IMR-90 (cell line): ENCODE measurements at regions not wholly inside any gene's neighbourhood (a gene's known extent, or its start where the extent isn't known, plus 50 kb on each side); places are given as distances from the start of the nearest gene placed in this dataset.
A peak's percentile ranks its signal among the peaks of the same experiment; 100 is the strongest.

Source experiments
- ATAC-seq: fragments of 200-7000 bp; cut with Tn5 transposase; 2 replicates; pipeline ENCODE4 v1.9.1; 2020; ENCODE audit warnings: low read depth, mild to moderate bottlenecking, moderate library complexity
- BruUV-seq: library from RNA; stranded (reverse); fragments of 400-500 nt; replicated peaks from 2 replicates; lab custom pipeline; 2021; lab: Mats Ljungman, UMichigan
- CTCF ChIA-PET: fragments of 300-600 bp; formaldehyde crosslinking; extraction: SDS; loops from one replicate; lab custom pipeline; 2021; ENCODE audit warnings: antibody characterized with exemption; lab: Yijun Ruan, JAX
- POLR2A ChIA-PET: fragments of 300-600 bp; sonication (Branson Sonifier 250); formaldehyde crosslinking; loops from one replicate; lab custom pipeline; 2022; ENCODE audit warnings: antibody characterized with exemption; ENCODE audit not compliant: unreplicated experiment; lab: Charles Lee
- DNase-seq: peaks from one replicate; pipeline ENCODE4 v3.0.0; 2013
- H2AFZ ChIP-seq: replicated peaks from 2 replicates; pipeline ENCODE3; 2013; ENCODE audit warnings: low read length, mild to moderate bottlenecking; ENCODE audit not compliant: poor library complexity
- H2AK5ac ChIP-seq: 2 replicates; pipeline ENCODE4 v1.6.1; 2013; ENCODE audit warnings: low read depth, low read length, inconsistent platforms
- H2AK9ac ChIP-seq: replicated peaks from 2 replicates; pipeline ENCODE3; 2013; ENCODE audit warnings: mild to moderate bottlenecking, low read depth, low read length, moderate library complexity; ENCODE audit not compliant: poor library complexity
- H2BK120ac ChIP-seq: 2 replicates; pipeline ENCODE4 v1.6.1; 2013; ENCODE audit warnings: low read depth, low read length, inconsistent platforms
- H2BK15ac ChIP-seq: 3 replicates; pipeline ENCODE4 v1.6.1; 2013; ENCODE audit warnings: low read depth, low read length, inconsistent platforms
- H2BK20ac ChIP-seq: 2 replicates; pipeline ENCODE4 v1.6.1; 2013; ENCODE audit warnings: low read depth, mild to moderate bottlenecking, inconsistent platforms, low read length, moderate library complexity
- H2BK5ac ChIP-seq: 2 replicates; pipeline ENCODE4 v1.6.1; 2013; ENCODE audit warnings: mild to moderate bottlenecking, low read depth, low read length, inconsistent platforms; ENCODE audit not compliant: poor library complexity, severe bottlenecking
- H3K14ac ChIP-seq: replicated peaks from 2 replicates; pipeline ENCODE4 v1.6.1; 2013; ENCODE audit warnings: low read depth, low read length, inconsistent platforms
- H3K18ac ChIP-seq: 2 replicates; pipeline ENCODE4 v1.6.1; 2013; ENCODE audit warnings: low read depth, low read length, control low read depth
- H3K23ac ChIP-seq: 2 replicates; pipeline ENCODE4 v1.6.1; 2013; ENCODE audit warnings: low read depth, low read length, inconsistent platforms
- H3K27ac ChIP-seq: 2 replicates; pipeline ENCODE4 v1.5.1; 2013; ENCODE audit warnings: mild to moderate bottlenecking, control low read depth, low read length; ENCODE audit not compliant: insufficient read depth
- H3K27me3 ChIP-seq: 2 replicates; pipeline ENCODE4 v1.6.1; 2013; ENCODE audit warnings: low read length; ENCODE audit not compliant: control insufficient read depth, insufficient read depth
- H3K36me3 ChIP-seq: 2 replicates; pipeline ENCODE4 v1.6.1; 2013; ENCODE audit warnings: low read length, mixed read lengths; ENCODE audit not compliant: control insufficient read depth, insufficient read depth
- H3K4ac ChIP-seq: 2 replicates; pipeline ENCODE4 v1.6.1; 2013; ENCODE audit warnings: low read depth, low read length, inconsistent platforms
- H3K4me1 ChIP-seq: 2 replicates; pipeline ENCODE4 v1.6.1; 2013; ENCODE audit warnings: low read length, mixed read lengths; ENCODE audit not compliant: control insufficient read depth, insufficient read depth
- H3K4me2 ChIP-seq: 2 replicates; pipeline ENCODE4 v1.6.1; 2013; ENCODE audit warnings: low read depth, mild to moderate bottlenecking, control low read depth, low read length, moderate library complexity
- H3K4me3 ChIP-seq: 2 replicates; pipeline ENCODE4 v1.5.1; 2013; ENCODE audit warnings: low read depth, mild to moderate bottlenecking, control low read depth, low read length, moderate library complexity; ENCODE audit not compliant: insufficient read depth
- H3K56ac ChIP-seq: 2 replicates; pipeline ENCODE4 v1.6.1; 2013; ENCODE audit warnings: low read length, inconsistent platforms; ENCODE audit not compliant: insufficient read depth; ENCODE audit errors: extremely low read depth
- H3K79me1 ChIP-seq, 2 experiments: 2 replicates each; pipeline ENCODE4 v1.6.1; 2013; ENCODE audit warnings: low read length in 2 of 2, inconsistent platforms in 1 of 2, low read depth in 1 of 2
- H3K9ac ChIP-seq: 2 replicates; pipeline ENCODE4 v1.6.1; 2013; ENCODE audit warnings: low read depth, low read length, control low read depth
- H3K9me1 ChIP-seq: 2 replicates; pipeline ENCODE4 v1.6.1; 2013; ENCODE audit warnings: low read length, inconsistent platforms; ENCODE audit not compliant: insufficient read depth
- H3K9me3 ChIP-seq: 2 replicates; pipeline ENCODE4 v1.6.1; 2013; ENCODE audit warnings: low read length; ENCODE audit not compliant: control insufficient read depth, insufficient read depth
- H4K20me1 ChIP-seq: 2 replicates; pipeline ENCODE4 v1.6.1; 2013; ENCODE audit warnings: low read length, inconsistent platforms; ENCODE audit not compliant: insufficient read depth
- H4K5ac ChIP-seq: 2 replicates; pipeline ENCODE4 v1.6.1; 2013; ENCODE audit warnings: mild to moderate bottlenecking, low read depth, low read length, control low read depth
- H4K8ac ChIP-seq, 2 experiments: 2 replicates each; pipeline ENCODE4 v1.6.1; 2013; ENCODE audit warnings: low read depth in 2 of 2, low read length in 2 of 2, control low read depth in 1 of 2, inconsistent platforms in 1 of 2
- H4K91ac ChIP-seq: 2 replicates; pipeline ENCODE4 v1.6.1; 2013; ENCODE audit warnings: low read depth, low read length, inconsistent platforms; ENCODE audit not compliant: insufficient read depth
- CEBPB ChIP-seq: IDR thresholded peaks from 2 replicates; pipeline ENCODE4 v1.6.1; 2012; ENCODE audit warnings: low read depth, low read length, improper control_type of control experiment
- CHD1 ChIP-seq: IDR thresholded peaks from 2 replicates; pipeline ENCODE4 v1.6.1; 2012; ENCODE audit warnings: low read depth, low read length, improper control_type of control experiment
- MAFK ChIP-seq: IDR thresholded peaks from 2 replicates; pipeline ENCODE4 v1.6.1; 2012; ENCODE audit warnings: low read depth, low read length, improper control_type of control experiment
- MAZ ChIP-seq: IDR thresholded peaks from 2 replicates; pipeline ENCODE4 v1.6.1; 2012; ENCODE audit warnings: low read depth, mild to moderate bottlenecking, low read length, improper control_type of control experiment, moderate library complexity, borderline replicate concordance
- WGBS, 2 experiments: methylation state at CpG; one replicate each; pipeline versions ENCODE4 v1.1.5 to v1.1.7; 2013; ENCODE audit warnings: missing lambda C conversion rate in 2 of 2; ENCODE audit not compliant: insufficient read length in 1 of 2; ENCODE audit errors: extremely low coverage in 2 of 2; 5-methylcytosine and 5-hydroxymethylcytosine counted together
- dilution Hi-C: fragments of 300-500 bp; cut with HindIII; formaldehyde crosslinking; loops from one replicate; pipeline ENCODE4 v1.14.3; 2018; ENCODE audit warnings: low sequenced_read_pairs; ENCODE audit not compliant: unreplicated experiment
- in situ Hi-C: fragments of 300-500 bp; cut with MboI; formaldehyde crosslinking; loops from 3 replicates; pipeline ENCODE4 v1.14.3; 2019; ENCODE audit warnings: low sequenced_read_pairs, inconsistent platforms, mixed read lengths
- intact Hi-C: fragments of 100-400 bp; cut with micrococcal nuclease; formaldehyde crosslinking; loops from 2 replicates; pipeline ENCODE4 v1.10.0; 2022
- TF ChIP-seq, protein P1 (sequence below): conservative IDR thresholded peaks from 2 replicates; pipeline ENCODE4 v1.5.1; 2012; ENCODE audit warnings: mild to moderate bottlenecking, low read depth, low read length, improper control_type of control experiment

DNA sequence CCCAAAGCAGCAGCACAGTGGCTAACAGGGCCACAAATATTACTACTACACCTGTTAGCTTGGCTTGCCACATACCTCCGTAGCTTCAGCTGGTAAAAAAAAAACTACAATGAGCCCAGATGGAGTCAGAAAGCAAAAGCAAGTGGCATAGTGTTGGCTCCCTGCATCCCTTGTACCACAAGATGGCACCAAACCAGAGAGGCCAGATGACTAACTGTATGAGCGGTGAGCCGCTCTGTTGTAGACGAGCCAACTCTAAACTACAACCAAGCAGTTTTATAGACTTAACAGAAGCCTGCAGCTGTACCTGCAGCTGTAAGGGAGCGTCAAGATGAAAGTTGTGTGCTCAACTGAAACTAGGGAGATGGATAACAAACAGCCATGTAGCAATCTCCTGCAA is 84.5 kb upstream of the MCHR2 start:
- ChIA-PET CTCF (interaction anchor here (0.8 kb wide), 1 partner anchor 9 kb away, joined by 3 read pairs; no protein-coding TSS in a partner anchor), POLR2A (no interaction called here)
- Histone ChIP-seq H3K9me1 (no peaks in the 10 kb centered on the region), H3K14ac (no peak overlapping the region), H3K4me3 (no peak overlapping the region), H3K23ac (no peak overlapping the region), H2BK5ac (no peak overlapping the region), H3K27me3 (peaks cover 8% of the 10 kb centered on the region), H3K4ac (no peak overlapping the region), H3K79me1 (no peaks in the 10 kb centered on the region), H3K4me2 (no peak overlapping the region), H2BK15ac (no peak overlapping the region), H3K36me3 (no peaks in the 10 kb centered on the region), H3K27ac (no peak overlapping the region), H3K18ac (no peak overlapping the region), H4K8ac (no peak overlapping the region), H2BK20ac (no peak overlapping the region), H3K9me3 (no peaks in the 10 kb centered on the region), H2BK120ac (no peak overlapping the region), H4K5ac (no peak overlapping the region), H4K20me1 (no peaks in the 10 kb centered on the region), H4K91ac (no peak overlapping the region), H3K4me1 (no peaks in the 10 kb centered on the region), H2AFZ (no peak overlapping the region), H3K56ac (no peak overlapping the region), H3K9ac (no peak overlapping the region), H2AK5ac (no peak overlapping the region), H2AK9ac (no peak overlapping the region)
- 33% methylated on average over 1 of the region's 5 CpGs; no CpG with 5 or more reads in 1 of the 2 experiments for WGBS, 2 experiments
- ATAC-seq: peak; percentile 35; the same call in 1 of the 2 replicates
- no peak for TF ChIP-seq MAZ
- TF ChIP-seq CEBPB: no peak
- no peak for TF ChIP-seq CHD1
- TF ChIP-seq MAFK: no peak
- TF ChIP-seq, protein P1, sequence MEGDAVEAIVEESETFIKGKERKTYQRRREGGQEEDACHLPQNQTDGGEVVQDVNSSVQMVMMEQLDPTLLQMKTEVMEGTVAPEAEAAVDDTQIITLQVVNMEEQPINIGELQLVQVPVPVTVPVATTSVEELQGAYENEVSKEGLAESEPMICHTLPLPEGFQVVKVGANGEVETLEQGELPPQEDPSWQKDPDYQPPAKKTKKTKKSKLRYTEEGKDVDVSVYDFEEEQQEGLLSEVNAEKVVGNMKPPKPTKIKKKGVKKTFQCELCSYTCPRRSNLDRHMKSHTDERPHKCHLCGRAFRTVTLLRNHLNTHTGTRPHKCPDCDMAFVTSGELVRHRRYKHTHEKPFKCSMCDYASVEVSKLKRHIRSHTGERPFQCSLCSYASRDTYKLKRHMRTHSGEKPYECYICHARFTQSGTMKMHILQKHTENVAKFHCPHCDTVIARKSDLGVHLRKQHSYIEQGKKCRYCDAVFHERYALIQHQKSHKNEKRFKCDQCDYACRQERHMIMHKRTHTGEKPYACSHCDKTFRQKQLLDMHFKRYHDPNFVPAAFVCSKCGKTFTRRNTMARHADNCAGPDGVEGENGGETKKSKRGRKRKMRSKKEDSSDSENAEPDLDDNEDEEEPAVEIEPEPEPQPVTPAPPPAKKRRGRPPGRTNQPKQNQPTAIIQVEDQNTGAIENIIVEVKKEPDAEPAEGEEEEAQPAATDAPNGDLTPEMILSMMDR: peak; percentile 31
- intact Hi-C loops (no loop called here), dilution Hi-C loops (no loop called here), in situ Hi-C loops (no loop called here)
- DNase-seq: peak; percentile 19
- BruUV-seq: no TSS peak
